HG03159 (cell line): ENCODE measurements at regions not wholly inside any gene's neighbourhood (a gene's known extent, or its start where the extent isn't known, plus 50 kb on each side); places are given as distances from the start of the nearest gene placed in this dataset.

ENCODE experiments used
- ATAC-seq: cut with Tn5 transposase; IDR thresholded peaks from one replicate; pipeline ENCODE4 v1.9.1; 2021; ENCODE audit warnings: mild to moderate bottlenecking, moderate library complexity; ENCODE audit not compliant: unreplicated experiment

DNA sequence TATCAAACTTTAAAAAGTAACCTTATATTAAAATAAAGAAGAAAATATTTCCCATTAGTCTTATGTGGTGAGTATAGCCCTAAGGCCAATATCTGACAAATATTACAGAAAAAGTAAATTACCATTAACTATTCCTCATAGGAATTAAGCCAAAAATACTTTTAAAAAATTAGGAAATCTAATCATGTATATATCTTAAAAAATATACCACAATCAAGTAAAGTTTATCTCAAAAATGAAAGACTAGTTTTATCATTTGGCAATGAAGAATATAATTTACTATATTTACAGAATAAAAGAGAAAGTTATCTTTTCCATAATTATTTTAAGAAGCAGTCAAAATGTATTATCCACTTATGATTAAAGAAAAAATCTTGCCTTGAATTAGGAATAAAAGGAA is 458.8 kb upstream of the ZNF462 start:
- ATAC-seq, result no peak

DNA sequence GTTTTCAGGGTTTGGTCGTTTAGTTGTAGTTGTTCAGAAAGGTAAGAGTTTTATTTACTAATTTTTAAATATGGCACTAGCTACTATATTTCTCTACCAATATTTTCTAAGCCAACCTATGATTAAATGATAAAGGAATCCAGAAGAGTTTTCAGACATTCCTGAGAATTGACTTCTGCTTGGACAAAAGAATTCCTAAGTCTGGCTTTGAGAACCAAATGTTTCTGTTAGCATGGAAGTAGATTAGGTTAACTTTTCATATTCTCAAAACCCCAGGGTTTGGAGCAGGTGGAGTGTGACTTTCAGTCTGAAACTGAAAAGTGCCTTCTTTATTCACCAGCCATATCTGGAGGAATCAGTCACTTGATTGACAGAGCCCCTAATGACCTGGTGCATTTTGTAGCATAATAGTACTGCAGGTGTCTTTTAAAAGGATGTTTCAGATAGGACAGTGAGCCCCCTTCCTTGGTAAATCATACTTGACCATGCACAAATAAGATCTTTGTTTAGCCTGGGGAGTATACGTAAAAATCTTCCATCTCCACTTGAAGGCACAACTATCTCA is 457.0 kb upstream of the ZNF462 start:
- no peak for ATAC-seq

DNA sequence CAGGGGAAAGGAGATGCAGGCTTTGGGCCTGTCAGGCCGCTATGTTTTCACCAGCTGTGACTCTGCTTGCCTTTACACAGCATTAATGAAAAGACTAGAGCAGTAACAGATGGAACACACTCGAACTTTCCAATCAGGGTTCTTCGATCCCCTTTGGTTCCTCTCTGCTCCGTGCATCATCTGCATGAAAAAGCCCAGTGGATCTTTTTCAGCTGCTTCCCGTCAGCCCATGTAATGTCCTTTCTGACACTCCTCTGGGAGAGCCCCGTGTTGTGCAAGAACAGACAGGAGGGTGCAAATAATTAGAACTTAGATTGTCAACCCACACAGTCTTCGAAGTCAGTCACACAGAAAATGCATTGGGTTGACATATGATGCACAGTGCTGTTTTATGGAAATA is 448.9 kb upstream of the ZNF462 start:
- no peak for ATAC-seq

DNA sequence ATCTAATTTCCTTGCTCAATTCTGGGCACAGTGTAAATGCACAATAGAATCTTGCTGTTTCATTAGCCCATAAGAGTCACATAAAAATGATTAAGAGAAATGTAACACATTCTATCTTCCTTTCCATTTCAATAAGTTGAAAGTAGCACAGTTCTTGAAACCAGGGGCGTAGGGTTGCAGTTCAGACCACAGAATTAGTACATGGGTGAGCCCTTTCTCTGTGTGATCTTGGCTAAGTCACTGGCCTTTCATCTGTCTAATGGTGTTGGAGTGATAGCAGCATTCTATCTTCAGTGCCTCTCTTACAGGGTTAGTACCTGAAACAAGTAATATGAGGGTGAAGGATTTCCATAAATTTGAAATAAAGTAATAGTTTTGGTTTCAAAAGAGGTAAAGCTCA is 445.3 kb upstream of the ZNF462 start:
- no peak for ATAC-seq

DNA sequence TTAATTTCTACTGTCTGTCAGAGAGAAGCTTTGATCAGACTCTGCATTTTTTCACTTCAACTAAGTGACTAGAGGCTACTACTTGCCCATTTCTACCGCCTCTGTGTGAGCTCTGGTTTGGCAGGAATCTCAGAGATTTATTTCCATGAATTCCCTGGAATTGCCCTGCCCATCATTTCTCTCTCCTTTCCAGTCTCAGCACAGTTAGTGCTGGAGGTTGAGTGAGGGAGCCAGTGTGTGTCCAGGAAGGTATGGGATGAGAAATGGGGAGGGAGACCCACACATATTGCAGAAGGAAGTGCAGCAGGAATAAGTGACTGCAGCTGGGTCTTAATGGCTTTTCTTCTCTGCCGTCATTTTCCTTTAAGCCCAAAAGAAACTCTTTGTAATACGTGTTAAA is 443.1 kb upstream of the ZNF462 start:
- no peak for ATAC-seq

DNA sequence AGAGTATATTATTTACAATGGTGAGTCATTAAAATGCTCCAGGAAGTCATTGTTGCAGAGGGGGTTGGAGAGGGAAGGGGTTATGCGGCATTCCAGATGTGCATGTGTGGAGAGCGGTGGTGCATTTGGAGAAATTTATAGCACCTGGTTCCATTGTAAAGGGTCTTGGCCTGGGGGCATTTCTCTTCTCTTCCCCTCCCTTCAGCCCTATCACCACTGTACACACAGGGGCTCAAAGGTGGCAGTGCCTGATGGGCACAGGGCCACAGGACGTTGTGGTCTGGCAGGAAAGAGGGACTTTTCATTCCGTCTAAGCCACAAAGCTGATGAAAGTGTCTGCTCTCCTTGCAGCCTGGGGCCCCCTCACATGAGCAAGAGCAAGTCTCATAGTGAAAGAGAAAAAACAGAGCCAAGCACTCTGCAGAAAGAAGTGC is 442.4 kb upstream of the ZNF462 start:
- peak; percentile 75 for ATAC-seq

DNA sequence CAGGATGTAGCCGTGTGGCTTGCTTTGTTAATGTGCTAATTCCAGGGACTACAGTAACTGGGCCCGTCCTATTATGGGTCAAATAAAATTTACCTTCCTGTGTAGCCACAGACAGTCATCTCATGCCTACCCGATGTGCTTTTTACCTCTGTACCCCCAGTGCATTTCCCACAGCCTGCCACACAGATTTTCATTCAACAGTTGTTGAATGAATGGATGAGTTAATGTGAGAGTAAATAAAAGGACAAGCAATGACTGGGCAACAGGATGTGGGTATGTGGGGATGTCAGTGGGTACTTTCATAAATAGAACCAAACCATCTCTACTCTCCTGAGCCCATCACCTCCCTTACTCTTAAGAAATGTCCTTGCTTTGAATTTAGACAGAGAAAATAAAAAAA is 441.2 kb upstream of the ZNF462 start:
- peak; percentile 46 for ATAC-seq

DNA sequence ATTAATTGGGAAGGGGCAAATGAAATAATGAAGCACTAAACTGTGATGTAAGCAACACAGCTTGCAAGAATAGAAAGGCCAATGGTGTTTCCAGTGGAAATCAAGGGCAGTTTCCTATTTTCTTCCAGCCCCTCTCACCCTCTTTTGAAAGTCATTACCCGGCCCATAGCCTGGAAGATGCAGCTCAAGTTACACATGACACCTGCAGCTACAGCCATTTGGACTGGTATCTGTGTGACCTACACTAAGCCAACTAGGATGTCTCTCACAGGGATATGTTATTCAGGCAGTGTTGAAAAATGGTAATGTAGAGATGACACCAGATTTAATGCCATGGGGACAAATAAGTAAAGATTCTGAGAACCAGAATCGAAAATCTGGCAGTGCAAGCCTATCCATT is 439.4 kb upstream of the ZNF462 start:
- no peak for ATAC-seq

DNA sequence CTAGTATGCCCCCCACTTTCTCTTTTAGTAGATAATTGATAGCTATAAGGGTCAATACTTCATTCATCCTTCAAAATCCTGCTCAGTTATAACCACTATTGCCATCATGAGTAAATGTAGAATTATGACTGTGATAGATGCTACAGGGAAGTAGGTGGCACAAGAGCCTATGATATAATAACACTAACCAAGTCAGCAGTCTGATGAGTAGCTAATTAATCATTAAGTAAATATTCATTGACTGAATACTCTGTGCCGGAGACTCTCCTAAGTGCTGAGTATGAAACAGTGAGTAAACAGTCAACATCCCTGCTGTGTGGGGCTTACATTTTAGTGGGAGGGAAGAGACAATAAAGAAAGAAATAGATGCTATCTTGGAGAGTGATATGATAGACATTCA is 430.3 kb upstream of the ZNF462 start:
- no peak for ATAC-seq

DNA sequence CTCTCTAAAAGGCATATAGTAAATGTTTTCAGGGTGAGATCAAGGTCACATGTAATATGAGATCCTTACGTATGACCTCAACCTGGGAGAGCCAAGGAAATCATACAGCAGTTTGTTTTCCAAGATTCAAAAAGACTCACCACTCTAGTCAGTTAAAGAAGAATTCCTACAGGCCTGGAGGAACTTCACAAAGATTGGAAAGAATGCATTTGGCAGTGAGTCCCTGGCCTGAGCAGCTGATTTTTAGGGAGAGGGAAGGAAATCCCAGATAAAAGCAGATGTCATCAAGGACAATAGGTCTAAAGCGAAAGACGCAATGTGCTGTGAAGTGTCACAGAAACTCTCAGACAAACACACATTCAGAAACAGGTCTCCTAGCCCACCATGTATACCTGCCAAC is 424.0 kb upstream of the ZNF462 start:
- no peak for ATAC-seq

DNA sequence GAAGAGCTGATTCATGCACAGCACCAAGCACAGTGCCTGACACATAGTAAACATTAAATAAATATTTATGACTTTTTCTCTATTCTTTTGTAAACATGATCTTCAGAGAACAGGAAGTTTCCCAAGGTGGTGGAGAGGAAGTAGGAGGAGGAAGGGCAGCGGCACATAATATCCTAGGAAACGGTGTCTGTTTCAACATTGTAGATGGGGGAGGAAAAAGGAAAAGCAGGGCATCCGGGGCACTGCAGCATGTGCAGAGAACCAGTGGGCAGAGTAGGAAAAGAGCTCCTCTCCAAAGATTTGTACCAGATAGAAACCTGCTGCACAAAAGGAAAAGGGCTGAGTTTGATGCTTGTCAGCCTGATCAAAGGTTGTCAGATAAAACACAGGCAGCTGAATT is 421.7 kb upstream of the ZNF462 start:
- no peak for ATAC-seq

DNA sequence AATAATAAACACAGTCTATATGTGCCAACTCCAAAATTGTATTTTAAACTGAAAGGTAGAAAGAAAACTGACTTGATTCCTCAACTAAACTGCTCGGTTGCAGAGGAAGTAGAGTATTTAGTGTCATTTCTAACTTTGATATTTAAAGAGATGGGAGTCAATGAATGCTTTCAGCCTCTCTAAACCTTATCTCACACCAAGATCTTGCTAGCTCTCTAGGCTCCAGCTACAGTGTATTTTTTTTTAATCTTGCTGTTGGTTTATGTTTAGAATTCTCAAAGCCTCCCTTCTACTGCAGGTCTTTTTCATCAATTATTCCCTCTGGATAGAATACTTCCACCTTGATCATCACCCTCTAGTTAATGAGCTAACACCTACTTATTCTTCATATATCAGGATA is 419.4 kb upstream of the ZNF462 start:
- ATAC-seq, result no peak

DNA sequence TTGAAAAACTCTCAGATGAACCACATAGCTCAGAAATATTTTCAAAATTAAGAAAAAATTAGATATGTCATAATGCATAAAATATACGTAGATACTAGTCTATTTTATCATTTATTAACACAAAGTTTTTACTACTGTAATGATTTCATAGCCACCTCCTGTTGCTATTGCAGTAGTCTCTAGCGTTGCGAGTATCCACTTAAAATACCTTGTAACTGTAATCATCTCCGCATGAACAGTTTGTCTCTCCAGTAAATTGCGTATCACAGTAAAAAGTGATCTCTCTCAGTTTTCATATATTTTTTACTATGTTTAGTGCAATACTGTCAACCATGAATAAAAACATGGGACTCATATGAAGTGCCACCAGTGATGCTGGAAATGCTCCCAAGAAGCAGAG is 417.9 kb upstream of the ZNF462 start:
- ATAC-seq, result no peak

DNA sequence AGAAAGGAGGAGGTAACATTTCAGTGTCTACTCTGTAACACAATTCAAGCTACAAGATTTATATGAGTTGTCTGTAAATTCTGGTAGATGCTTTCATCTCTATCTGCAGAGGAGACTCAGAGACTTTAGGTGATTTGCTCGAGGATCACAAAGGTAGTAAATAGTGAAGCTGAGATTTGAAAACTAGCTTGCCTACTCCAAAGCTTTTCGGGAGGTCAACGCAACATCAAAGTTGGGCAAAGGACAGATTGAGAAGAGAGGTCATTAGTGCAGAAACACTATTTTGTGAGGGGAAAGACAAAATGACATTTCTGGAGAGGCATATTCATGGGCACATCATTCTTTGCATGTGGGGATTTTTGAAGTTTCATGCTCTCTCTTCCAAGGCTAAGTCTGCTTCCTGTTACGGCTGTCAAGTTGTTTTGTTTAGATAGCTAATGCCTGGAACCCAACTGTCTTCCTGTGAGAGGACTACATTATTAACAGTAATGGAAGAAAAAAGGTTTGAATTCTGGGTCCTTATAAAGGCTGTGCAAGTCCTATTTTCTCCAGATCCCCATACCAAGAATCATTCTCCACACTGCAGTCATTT is 413.5 kb upstream of the ZNF462 start:
- no peak for ATAC-seq

DNA sequence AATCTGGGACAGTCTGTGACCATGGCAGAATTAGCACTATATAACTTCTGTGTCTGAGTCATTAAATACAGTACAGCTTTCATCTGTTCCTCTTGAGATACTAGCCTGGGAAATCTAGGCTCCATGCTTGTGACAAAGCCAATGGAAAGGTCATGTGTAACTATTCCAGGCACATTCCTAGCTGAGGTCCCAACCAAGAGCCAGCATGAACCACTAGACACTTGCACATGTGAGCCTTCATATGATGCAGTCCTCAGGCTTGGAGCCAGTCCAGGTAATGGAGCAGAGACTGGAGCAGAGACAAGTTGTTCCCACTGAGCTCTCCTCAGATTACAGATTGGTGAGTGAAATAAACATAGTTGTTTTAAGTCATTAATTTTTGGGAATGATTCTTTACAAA is 412.4 kb upstream of the ZNF462 start:
- no peak for ATAC-seq

DNA sequence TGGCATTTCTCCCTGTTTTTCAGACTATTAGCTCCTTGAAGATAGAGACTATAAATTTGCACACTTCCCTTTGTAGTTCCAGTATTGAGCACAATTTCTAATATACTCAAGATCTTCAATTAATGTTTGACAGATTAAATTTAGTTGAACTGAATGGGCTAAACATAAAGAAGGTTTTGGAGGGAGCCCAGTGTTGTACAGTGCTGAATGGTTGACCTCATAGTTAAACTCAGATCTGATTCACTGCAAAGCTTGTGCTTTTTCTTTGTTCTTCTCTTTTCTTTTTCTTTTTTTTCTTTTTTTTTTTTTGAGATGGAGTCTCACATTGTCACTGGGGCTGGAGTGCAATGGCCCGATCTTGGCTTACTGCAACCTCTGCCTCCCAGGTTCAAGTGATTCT is 411.7 kb upstream of the ZNF462 start:
- no peak for ATAC-seq

DNA sequence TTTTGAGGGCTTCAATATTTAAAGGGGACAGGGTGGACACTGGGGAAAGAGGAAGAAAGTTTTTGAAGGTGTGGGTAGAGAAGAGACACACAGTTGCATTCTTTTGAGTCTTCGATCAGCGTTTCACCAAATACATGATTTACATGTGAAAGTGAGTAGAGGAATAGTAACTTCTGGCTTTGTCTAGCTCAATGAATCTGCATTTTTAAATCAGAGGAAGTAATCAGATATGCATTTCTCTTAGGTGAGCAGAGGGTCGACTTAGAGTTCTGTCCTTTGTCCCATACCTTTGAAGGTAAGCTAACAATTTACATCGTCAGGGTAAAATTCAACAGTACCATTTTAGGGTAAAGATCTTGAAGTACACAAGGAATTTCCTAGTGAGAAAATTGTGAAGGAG is 406.4 kb upstream of the ZNF462 start:
- no peak for ATAC-seq

DNA sequence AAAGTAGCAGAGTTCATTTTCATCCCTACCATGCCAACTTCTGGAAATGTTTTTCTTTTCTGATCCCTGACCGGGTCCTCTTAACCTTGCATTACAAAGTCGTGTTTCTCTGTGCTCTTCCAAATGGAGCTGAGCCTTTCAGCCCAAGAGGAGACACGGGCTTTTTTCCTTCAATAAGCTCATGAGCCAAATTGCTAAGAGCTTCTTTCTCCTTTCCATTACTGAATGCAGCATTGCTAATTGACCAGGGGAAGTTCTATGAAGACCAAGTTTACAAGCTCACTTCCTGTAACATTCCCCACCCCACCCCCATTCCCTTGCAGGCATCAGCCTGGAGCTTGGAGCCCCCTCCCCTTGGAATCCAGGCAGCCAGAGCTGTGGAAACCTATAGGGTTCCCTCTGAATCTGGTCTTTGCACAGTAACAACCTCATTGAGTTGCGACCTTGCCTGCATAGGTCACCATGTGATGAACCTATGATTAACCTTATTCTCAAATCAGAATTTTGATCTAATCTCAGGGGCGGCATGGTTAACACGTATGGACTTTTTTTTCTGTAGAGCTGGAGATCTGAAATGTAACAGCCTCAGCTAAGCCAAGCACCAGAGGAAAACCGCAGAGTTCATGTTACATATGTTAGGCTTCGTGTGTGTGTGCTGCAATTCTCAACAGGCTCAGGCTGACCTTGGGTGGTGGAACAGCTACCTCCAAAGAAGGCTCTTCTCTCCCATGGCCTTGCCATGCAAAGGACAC is 395.7 kb upstream of the ZNF462 start:
- no peak for ATAC-seq

DNA sequence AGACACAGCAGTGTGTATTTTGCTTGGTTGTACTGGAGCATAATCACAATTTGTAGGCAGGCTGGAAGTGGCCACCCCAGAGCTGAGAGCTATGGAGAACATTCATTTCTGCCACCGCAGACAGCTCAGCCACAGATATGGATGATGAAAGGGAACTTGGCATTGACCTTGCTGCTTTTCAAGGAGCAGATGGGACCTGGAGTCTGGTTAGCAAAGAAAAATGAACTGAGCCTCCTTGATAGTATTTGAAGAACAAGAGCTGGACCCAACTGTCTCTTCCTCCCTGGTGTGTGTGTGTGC is 395.2 kb upstream of the ZNF462 start:
- no peak for ATAC-seq

DNA sequence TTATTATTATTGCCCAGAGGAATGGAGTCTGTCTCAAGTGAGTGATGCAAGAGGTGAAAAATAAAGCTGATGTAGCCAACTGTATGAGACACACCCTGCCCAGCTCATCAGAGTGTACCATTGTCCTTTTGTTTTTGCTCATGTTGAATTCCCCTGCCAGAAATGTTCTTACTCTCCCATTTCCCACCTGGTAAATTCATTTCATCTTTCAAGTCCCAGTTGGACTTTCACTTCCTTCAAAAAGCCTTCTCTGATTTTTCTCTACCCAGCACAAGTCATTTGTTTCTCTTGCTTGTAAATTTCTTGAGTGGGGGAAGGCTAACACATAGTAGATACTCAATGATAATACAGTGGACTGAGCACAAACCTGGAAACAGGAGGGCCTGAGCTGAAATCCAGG is 394.5 kb upstream of the ZNF462 start:
- peak; percentile 56 for ATAC-seq

DNA sequence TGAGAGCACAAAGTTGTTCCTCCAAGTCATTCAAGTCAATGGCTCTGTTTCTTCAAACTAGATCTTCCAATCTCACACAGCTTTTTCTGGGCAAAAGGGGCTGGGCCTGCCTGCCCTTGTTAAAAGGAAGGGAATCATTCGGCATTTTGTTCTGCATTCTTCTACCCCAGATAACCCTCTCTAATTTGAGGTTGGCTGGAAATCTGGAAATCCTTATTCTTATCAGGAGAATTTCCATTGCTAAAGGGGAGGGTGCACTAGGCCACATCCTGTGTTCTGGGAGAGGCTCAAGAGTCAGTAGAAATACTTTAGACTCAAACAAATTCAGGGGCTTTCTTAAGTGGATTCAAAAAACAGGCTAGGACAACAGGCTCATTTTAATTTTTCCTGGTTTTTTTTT is 384.7 kb upstream of the ZNF462 start:
- no peak for ATAC-seq

DNA sequence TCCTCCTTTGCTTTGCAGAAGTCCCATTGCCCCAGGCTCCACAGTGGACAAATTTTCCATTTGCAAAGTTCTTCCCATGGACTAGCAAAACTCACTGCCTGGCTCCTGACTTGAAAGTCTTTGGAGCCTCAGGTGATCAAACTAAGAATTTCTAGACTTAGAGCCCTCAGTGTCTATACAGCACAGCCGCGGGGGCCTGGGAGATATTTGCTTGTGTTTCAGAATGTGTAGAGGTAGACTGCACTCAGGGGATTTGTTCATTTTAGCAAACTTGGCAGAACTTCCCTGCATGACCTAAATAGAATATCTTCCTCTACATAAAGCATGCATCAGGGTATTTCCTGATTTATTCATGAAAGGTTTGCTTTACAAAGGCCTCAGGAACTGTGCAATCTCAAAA is 384.2 kb upstream of the ZNF462 start:
- ATAC-seq, result no peak

DNA sequence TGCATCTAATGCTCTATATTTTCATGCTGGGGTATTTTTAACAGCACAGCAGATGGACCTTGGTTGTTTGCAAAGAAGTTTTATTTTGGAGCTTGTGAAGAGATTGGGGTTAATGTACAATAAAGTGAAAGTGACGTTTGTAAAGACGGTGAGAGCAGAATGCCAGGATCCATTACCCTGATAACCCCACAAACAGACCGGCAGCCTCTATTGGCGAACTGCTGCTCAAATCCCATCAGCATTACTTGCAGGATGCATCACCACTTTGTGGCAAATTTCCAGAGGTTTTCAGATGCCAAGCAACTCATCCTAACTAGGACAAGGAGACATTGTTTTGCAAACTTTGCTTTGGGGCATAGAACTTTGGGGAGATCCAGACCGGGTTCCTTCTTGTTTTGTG is 383.3 kb upstream of the ZNF462 start:
- ATAC-seq, result no peak
